ENCODE measurements at regions not wholly inside any gene's neighbourhood (a gene's known extent, or its start where the extent isn't known, plus 50 kb on each side); places are given as distances from the start of the nearest gene placed in this dataset.
"Not testable (repeated sequence)": the region's sequence is repeated elsewhere in the genome, so short reads cannot be mapped to it uniquely, and the experiment has no call there.

DNA sequence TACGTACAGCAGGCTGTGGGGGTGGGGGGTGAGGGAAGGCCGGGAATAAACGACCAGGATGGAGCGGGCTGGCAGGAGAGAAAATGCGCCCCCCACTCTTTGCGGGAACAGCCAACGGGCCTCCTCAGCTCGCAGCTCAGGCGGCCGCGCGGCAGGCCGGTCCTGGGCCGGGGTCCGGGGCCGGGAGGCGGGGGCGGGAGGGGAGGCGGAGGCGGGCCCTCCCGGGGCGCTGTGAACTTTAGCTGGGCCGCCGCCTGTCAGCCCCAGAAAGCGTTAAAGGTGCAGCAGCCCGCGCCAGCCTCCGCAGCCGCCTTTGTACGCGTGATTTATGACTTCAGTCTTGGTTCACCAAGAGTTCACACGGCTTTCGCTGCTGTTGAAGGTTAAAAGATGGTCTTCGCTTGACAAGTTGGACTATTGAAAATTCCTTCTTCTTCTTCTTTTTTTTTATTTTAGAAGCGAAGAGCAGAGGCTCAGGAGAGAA, 466.0 kb upstream of the ZNG1F start:
- ATAC-seq; H3K4me3 ChIP-seq (ENCODE audit: low read length); H3K27ac ChIP-seq (ENCODE audit: low read length); H3K4me1 ChIP-seq (ENCODE audit: control insufficient read depth, insufficient read depth, low read length); H3K9me3 ChIP-seq (ENCODE audit: control insufficient read depth, low read length); intact Hi-C loops (cut with DNase I); H3K27me3 ChIP-seq (ENCODE audit: control insufficient read depth, insufficient read depth): not testable (repeated sequence)
- DNase-seq, result peak; percentile 39 to 82 (median 76)
- 5% methylated on average over 23 of the region's 35 CpGs for WGBS

GRCh38 chr9:41654349-41654748, 465.2 kb upstream of the ZNG1F start:
- H3K4me1 ChIP-seq (ENCODE audit: control insufficient read depth, insufficient read depth, low read length); H3K4me3 ChIP-seq (ENCODE audit: low read length); H3K9me3 ChIP-seq (ENCODE audit: control insufficient read depth, low read length); ATAC-seq; intact Hi-C loops (cut with DNase I); H3K27me3 ChIP-seq (ENCODE audit: control insufficient read depth, insufficient read depth): not testable (repeated sequence)
- H3K27ac ChIP-seq (ENCODE audit: low read length), result peak overlapping the region; percentile 27
- WGBS, result 51% methylated on average over 16 of the region's 16 CpGs
- peak in 2 of 3 donors; percentile 57 to 59 for DNase-seq

DNA sequence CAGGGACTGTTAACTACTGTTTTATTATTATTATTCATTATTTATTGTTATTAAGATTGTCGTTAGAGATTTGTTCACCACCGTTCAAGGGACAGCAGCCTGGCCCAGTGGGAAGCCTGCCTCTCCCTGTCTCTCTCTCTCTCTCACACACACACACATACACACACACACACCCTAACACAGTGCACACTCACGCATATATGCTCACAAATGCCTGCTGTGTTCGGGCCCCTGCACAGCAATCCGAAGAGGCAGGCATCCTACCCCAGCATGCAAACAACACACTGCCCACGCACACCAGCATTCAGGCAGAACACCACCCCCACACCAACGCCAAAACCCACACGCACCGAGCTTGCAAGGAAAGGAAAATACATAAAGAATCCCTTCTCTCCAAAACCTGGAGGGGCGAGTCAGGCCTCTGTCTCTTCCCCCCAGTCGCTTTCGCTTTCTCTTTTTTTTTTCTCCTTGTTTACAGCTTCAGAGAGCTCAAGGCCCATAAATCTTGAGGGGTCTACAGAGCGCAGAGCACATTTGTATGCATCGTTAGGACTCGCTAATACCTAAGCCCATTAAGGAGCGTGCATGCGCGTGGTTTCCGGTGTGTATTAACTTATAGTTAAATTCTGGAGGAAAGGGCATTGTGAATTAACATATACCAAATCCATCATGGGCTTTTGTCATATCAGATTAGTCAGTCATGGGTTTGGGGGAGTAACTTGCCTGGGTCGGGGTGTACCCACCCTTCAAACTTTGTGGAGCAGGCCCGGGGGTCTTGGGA, 464.6 kb upstream of the ZNG1F start:
- H3K27ac ChIP-seq (ENCODE audit: low read length); H3K27me3 ChIP-seq (ENCODE audit: control insufficient read depth, insufficient read depth); H3K4me3 ChIP-seq (ENCODE audit: low read length); H3K9me3 ChIP-seq (ENCODE audit: control insufficient read depth, low read length); intact Hi-C loops (cut with DNase I); ATAC-seq; H3K4me1 ChIP-seq (ENCODE audit: control insufficient read depth, insufficient read depth, low read length): not testable (repeated sequence)
- DNase-seq, result peak in 2 of 3 donors; percentile 35 to 47
- 50% methylated on average over 12 of the region's 21 CpGs for WGBS

GRCh38 chr9:41652800-41653199, 463.7 kb upstream of the ZNG1F start:
- H3K4me3 ChIP-seq (ENCODE audit: low read length); H3K9me3 ChIP-seq (ENCODE audit: control insufficient read depth, low read length); H3K27me3 ChIP-seq (ENCODE audit: control insufficient read depth, insufficient read depth); ATAC-seq; H3K4me1 ChIP-seq (ENCODE audit: control insufficient read depth, insufficient read depth, low read length); H3K27ac ChIP-seq (ENCODE audit: low read length); intact Hi-C loops (cut with DNase I): not testable (repeated sequence)
- WGBS, result 89% methylated on average over 16 of the region's 17 CpGs
- peak in 1 of 3 donors; percentile 23 for DNase-seq

DNA sequence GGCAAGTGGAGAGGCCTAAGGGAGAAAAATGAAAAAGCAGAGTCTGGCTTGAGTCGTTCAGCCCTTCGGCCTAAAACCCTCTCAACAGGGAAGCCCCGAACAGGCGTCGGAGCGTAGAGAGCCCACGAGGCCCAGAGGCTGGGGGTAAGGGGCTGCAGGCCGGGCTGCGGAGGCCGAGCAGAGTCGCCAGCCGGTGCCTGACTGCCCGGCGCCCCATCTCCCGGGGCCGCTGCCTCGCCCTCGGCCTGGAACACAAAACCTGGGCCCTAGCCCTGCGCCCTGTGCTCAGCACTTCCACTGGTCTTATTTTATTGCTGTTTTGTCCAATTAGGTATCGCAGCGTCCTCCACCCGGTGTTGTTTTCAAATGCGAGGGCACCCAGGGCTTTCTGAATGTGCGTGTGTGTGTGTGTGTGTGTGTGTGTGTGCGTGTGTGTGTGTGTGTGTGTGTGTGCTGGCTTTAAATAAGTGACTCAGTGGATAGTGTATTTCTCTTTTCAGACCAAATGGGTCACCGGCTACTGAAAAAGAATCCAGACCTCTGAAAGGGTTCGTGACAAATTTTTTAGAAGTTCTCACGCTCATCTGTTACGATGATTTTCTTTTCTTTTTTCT, 463.1 kb upstream of the ZNG1F start:
- ATAC-seq; DNase-seq; intact Hi-C loops (cut with DNase I); H3K27me3 ChIP-seq (ENCODE audit: control insufficient read depth, insufficient read depth); H3K4me1 ChIP-seq (ENCODE audit: control insufficient read depth, insufficient read depth, low read length); H3K4me3 ChIP-seq (ENCODE audit: low read length); H3K9me3 ChIP-seq (ENCODE audit: control insufficient read depth, low read length); H3K27ac ChIP-seq (ENCODE audit: low read length): not testable (repeated sequence)
- WGBS, result 85% methylated on average over 24 of the region's 29 CpGs

GRCh38 chr9:41650086-41650485, 461.0 kb upstream of the ZNG1F start:
- DNase-seq, result peak in 1 of 3 donors; percentile 56
- H3K27ac ChIP-seq (ENCODE audit: low read length); ATAC-seq; H3K27me3 ChIP-seq (ENCODE audit: control insufficient read depth, insufficient read depth); H3K4me1 ChIP-seq (ENCODE audit: control insufficient read depth, insufficient read depth, low read length); H3K9me3 ChIP-seq (ENCODE audit: control insufficient read depth, low read length); intact Hi-C loops (cut with DNase I); H3K4me3 ChIP-seq (ENCODE audit: low read length): not testable (repeated sequence)
- WGBS, result 60% methylated on average over 5 of the region's 5 CpGs

GRCh38 chr9:41648564-41648963, 459.4 kb upstream of the ZNG1F start:
- H3K27ac ChIP-seq (ENCODE audit: low read length); H3K9me3 ChIP-seq (ENCODE audit: control insufficient read depth, low read length); H3K27me3 ChIP-seq (ENCODE audit: control insufficient read depth, insufficient read depth); intact Hi-C loops (cut with DNase I); H3K4me1 ChIP-seq (ENCODE audit: control insufficient read depth, insufficient read depth, low read length); H3K4me3 ChIP-seq (ENCODE audit: low read length); ATAC-seq: not testable (repeated sequence)
- peak in 2 of 3 donors; percentile 45 to 66 for DNase-seq
- WGBS, result no CpG with 5 or more reads among the region's 19 CpGs

- H3K9me3 ChIP-seq (ENCODE audit: control insufficient read depth, low read length); ATAC-seq; intact Hi-C loops (cut with DNase I); H3K4me1 ChIP-seq (ENCODE audit: control insufficient read depth, insufficient read depth, low read length); H3K27ac ChIP-seq (ENCODE audit: low read length); H3K4me3 ChIP-seq (ENCODE audit: low read length); H3K27me3 ChIP-seq (ENCODE audit: control insufficient read depth, insufficient read depth): not testable (repeated sequence)
- peak in 1 of 3 donors; percentile 19 for DNase-seq
- WGBS, result 93% methylated on average over 26 of the region's 26 CpGs
Observed at GRCh38 chr9:41646246-41646645, 457.1 kb upstream of the ZNG1F start.

GRCh38 chr9:41643571-41644279, 454.6 kb upstream of the ZNG1F start:
- peak; percentile 95 to 98 for ATAC-seq
- H3K9me3 ChIP-seq (ENCODE audit: control insufficient read depth, low read length); H3K4me1 ChIP-seq (ENCODE audit: control insufficient read depth, insufficient read depth, low read length); H3K27me3 ChIP-seq (ENCODE audit: control insufficient read depth, insufficient read depth); intact Hi-C loops (cut with DNase I): not testable (repeated sequence)
- Histone ChIP-seq H3K27ac (ENCODE audit: low read length) (peak overlapping the region; percentile 52), H3K4me3 (ENCODE audit: low read length) (peak overlapping the region; percentile 57)
- WGBS, result 8% methylated on average over 53 of the region's 55 CpGs
- DNase-seq, result peak; percentile 68 to 92 (median 90)

DNA sequence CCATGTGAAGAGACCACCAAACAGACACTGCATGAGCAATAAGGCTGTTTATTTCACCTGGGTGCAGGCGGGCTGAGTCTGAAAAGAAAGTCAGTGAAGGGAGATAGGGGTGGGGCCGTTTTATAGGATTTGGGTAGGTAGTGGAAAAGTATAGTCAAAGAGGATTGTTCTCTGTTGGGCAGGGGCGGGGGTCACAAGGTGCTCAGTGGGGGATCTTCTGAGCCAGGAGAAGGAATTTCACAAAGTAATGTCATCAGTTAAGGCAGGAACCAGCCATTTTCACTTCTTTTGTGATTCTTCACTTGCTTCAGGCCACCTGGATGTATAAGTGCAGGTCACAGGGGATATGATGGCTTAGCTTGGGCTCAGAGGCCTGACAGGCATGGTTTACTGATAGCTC, 444.6 kb upstream of the ZNG1F start:
- WGBS, result 71% methylated on average over 3 of the region's 3 CpGs
- intact Hi-C loops (cut with DNase I); H3K27me3 ChIP-seq (ENCODE audit: control insufficient read depth, insufficient read depth); DNase-seq; H3K9me3 ChIP-seq (ENCODE audit: control insufficient read depth, low read length); ATAC-seq; H3K4me1 ChIP-seq (ENCODE audit: control insufficient read depth, insufficient read depth, low read length); H3K4me3 ChIP-seq (ENCODE audit: low read length); H3K27ac ChIP-seq (ENCODE audit: low read length): not testable (repeated sequence)

GRCh38 chr9:41623666-41624065, 434.5 kb upstream of the ZNG1F start:
- H3K4me1 ChIP-seq (ENCODE audit: control insufficient read depth, insufficient read depth, low read length); DNase-seq; intact Hi-C loops (cut with DNase I); H3K4me3 ChIP-seq (ENCODE audit: low read length); ATAC-seq; H3K9me3 ChIP-seq (ENCODE audit: control insufficient read depth, low read length); H3K27me3 ChIP-seq (ENCODE audit: control insufficient read depth, insufficient read depth); H3K27ac ChIP-seq (ENCODE audit: low read length): not testable (repeated sequence)
- WGBS, result 81% methylated on average over 10 of the region's 10 CpGs

Measured in right cardiac atrium (tissue), 5 donors.